GM18511 (cell line): ENCODE measurements at regions not wholly inside any gene's neighbourhood (a gene's known extent, or its start where the extent isn't known, plus 50 kb on each side); places are given as distances from the start of the nearest gene placed in this dataset.
"Not testable (repeated sequence)": the region's sequence is repeated elsewhere in the genome, so short reads cannot be mapped to it uniquely, and the experiment has no call there.

ENCODE experiments used
- ATAC-seq: cut with Tn5 transposase; IDR thresholded peaks from one replicate; pipeline ENCODE4 v1.9.1; 2021; ENCODE audit warnings: mild to moderate bottlenecking, moderate library complexity; ENCODE audit not compliant: unreplicated experiment

- ATAC-seq: no peak
These were observed 125.1 kb downstream of the MRPL14 start for GRCh38 chr6:44002067-44002592.

GRCh38 chr6:44001318-44002066 lies 125.8 kb downstream of the MRPL14 start:
- ATAC-seq: peak; percentile 42

GRCh38 chr6:44000164-44000842 lies 126.9 kb downstream of the MRPL14 start:
- ATAC-seq: peak; percentile 55

- no peak for ATAC-seq
These were observed 127.6 kb downstream of the MRPL14 start for GRCh38 chr6:43999628-44000027.

- ATAC-seq: not testable (repeated sequence)
These were observed 128.5 kb downstream of the MRPL14 start for GRCh38 chr6:43998592-43999243.

- ATAC-seq: not testable (repeated sequence)
These were observed 129.2 kb downstream of the MRPL14 start for GRCh38 chr6:43997990-43998585.

- ATAC-seq: no peak
These were observed 129.9 kb downstream of the MRPL14 start for GRCh38 chr6:43997345-43997677.

- ATAC-seq: no peak
These were observed 130.5 kb downstream of the MRPL14 start for GRCh38 chr6:43996618-43997344.

GRCh38 chr6:43995137-43995536 lies 132.1 kb downstream of the MRPL14 start:
- no peak for ATAC-seq

GRCh38 chr6:43993881-43994523 lies 133.2 kb downstream of the MRPL14 start:
- ATAC-seq: no peak

GRCh38 chr6:43992783-43993644 lies 134.2 kb downstream of the MRPL14 start:
- no peak for ATAC-seq

GRCh38 chr6:43992126-43992663 lies 135.1 kb downstream of the MRPL14 start:
- no peak for ATAC-seq

- no peak for ATAC-seq
These were observed 136.3 kb downstream of the MRPL14 start for GRCh38 chr6:43990627-43991619.

- ATAC-seq: no peak
These were observed 137.0 kb downstream of the MRPL14 start for GRCh38 chr6:43990275-43990626.

- ATAC-seq: no peak
These were observed 137.6 kb downstream of the MRPL14 start for GRCh38 chr6:43989581-43990146.

GRCh38 chr6:43988801-43989200 lies 138.5 kb downstream of the MRPL14 start:
- no peak for ATAC-seq

GRCh38 chr6:43987838-43988439 lies 139.3 kb downstream of the MRPL14 start:
- ATAC-seq: no peak
